Keratinocyte (primary cell): ENCODE measurements at regions not wholly inside any gene's neighbourhood (a gene's known extent, or its start where the extent isn't known, plus 50 kb on each side); places are given as distances from the start of the nearest gene placed in this dataset.

Experiments
- DNase-seq: peaks from one replicate; pipeline ENCODE4 v3.0.0-alpha.2; 2011; ENCODE audit warnings: low read depth, missing footprints, low spot score
- FAIRE-seq: peaks from 2 replicates; lab custom pipeline; 2011; peaks lifted over from hg19 to GRCh38; lab: Jason Lieb, UNC
- H2AFZ ChIP-seq: 2 replicates; pipeline ENCODE4 v1.6.0; 2012; ENCODE audit warnings: low read length, control low read depth, inconsistent platforms; ENCODE audit not compliant: control insufficient read depth
- H3K27ac ChIP-seq: 2 replicates; pipeline ENCODE4 v1.5.1; 2011; ENCODE audit warnings: low read length; ENCODE audit not compliant: control insufficient read depth, insufficient read depth
- H3K27me3 ChIP-seq: 3 replicates; pipeline ENCODE4 v1.6.0; 2011; ENCODE audit warnings: low read length; ENCODE audit not compliant: control insufficient read depth, insufficient read depth; ENCODE audit errors: extremely low read depth
- H3K36me3 ChIP-seq, 2 experiments: 2 replicates in 1 of 2; 3 replicates in 1 of 2; pipeline ENCODE4 v1.5.1; 2011; ENCODE audit warnings: low read length in 2 of 2, mild to moderate bottlenecking in 1 of 2; ENCODE audit not compliant: control insufficient read depth in 2 of 2, insufficient read depth in 2 of 2; ENCODE audit errors: extremely low read depth in 1 of 2
- H3K4me1 ChIP-seq: 3 replicates; pipeline ENCODE4 v1.5.1; 2011; ENCODE audit warnings: low read length; ENCODE audit not compliant: control insufficient read depth, insufficient read depth; ENCODE audit errors: extremely low read depth
- H3K4me2 ChIP-seq: 3 replicates; pipeline ENCODE4 v1.6.0; 2011; ENCODE audit warnings: low read depth, low read length; ENCODE audit not compliant: control insufficient read depth, insufficient read depth; ENCODE audit errors: extremely low read depth
- H3K4me3 ChIP-seq, 3 experiments: fragments of 200-600 bp in 1 of 3; sonication (generic) in 1 of 3; 2 replicates in 2 of 3; 3 replicates in 1 of 3; pipeline ENCODE4 v1.5.1; 2011 to 2016; ENCODE audit warnings: low read length in 3 of 3, mild to moderate bottlenecking in 3 of 3, control low read depth in 2 of 3, inconsistent platforms in 1 of 3, low read depth in 1 of 3, mixed read lengths in 1 of 3, mixed run types in 1 of 3, moderate library complexity in 1 of 3; ENCODE audit not compliant: control insufficient read depth in 2 of 3, insufficient read depth in 2 of 3; ENCODE audit errors: extremely low read depth in 1 of 3
- H3K79me2 ChIP-seq: 2 replicates; pipeline ENCODE4 v1.6.0; 2012; ENCODE audit warnings: low read length; ENCODE audit not compliant: control insufficient read depth, insufficient read depth
- H3K9ac ChIP-seq: 3 replicates; pipeline ENCODE4 v1.6.0; 2011; ENCODE audit warnings: low read length; ENCODE audit not compliant: control insufficient read depth, insufficient read depth; ENCODE audit errors: extremely low read depth
- H3K9me1 ChIP-seq: 3 replicates; pipeline ENCODE4 v1.6.0; 2011; ENCODE audit warnings: low read length; ENCODE audit not compliant: control insufficient read depth, insufficient read depth; ENCODE audit errors: extremely low read depth
- H3K9me3 ChIP-seq: 2 replicates; pipeline ENCODE4 v1.5.1; 2012; ENCODE audit warnings: low read depth, low read length; ENCODE audit not compliant: control insufficient read depth
- H4K20me1 ChIP-seq: 3 replicates; pipeline ENCODE4 v1.6.0; 2011; ENCODE audit warnings: low read length; ENCODE audit not compliant: control insufficient read depth, insufficient read depth; ENCODE audit errors: extremely low read depth
- EZH2 ChIP-seq: IDR thresholded peaks from one replicate; pipeline ENCODE4 v1.6.1; 2012; ENCODE audit warnings: inconsistent platforms, mild to moderate bottlenecking, low read length, moderate library complexity
- dilution Hi-C: fragments of 300-500 bp; cut with MboI; formaldehyde crosslinking; loops from one replicate; pipeline ENCODE4 v1.7.0; 2020; ENCODE audit warnings: low sequenced_read_pairs; ENCODE audit not compliant: extremely low pct_ligation_motif_present
- TF ChIP-seq, protein P1 (sequence below), 3 experiments: IDR thresholded peaks in 1 of 3; conservative IDR thresholded peaks in 1 of 3; optimal IDR thresholded peaks in 1 of 3; 2 replicates in 2 of 3; 3 replicates in 1 of 3; pipeline versions ENCODE3 to v1.5.1; 2011; ENCODE audit warnings: low read length in 3 of 3, mild to moderate bottlenecking in 3 of 3, moderate library complexity in 2 of 3, control low read depth in 1 of 3, inconsistent platforms in 1 of 3; ENCODE audit not compliant: insufficient read depth in 2 of 3; ENCODE audit errors: extremely low read depth in 1 of 3

DNA sequence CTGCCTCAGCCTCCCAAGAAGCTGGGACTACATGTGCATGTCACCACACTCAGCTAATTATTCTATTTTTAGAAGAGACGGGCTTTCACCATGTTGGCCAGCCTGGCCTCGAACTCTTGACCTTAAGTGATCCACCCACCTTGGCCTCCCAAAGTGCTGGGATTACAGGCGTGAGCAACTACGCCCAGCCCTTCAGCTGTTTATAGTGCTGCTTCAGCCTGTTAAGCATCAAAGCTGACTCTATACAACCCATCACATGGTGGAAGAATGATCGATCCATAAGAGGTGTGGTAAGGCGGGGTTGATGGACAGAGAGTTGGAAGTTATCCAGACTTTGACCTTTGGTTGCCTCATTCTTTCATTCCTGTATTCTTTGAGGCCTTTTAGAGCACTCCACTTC lies 56.2 kb upstream of the RAPGEF2 start:
- Histone ChIP-seq H3K9ac (no peak overlapping the region), H3K27ac (no peak overlapping the region), H3K9me1 (no peaks in the 10 kb centered on the region), H3K9me3 (no peaks in the 10 kb centered on the region), H3K4me2 (no peak overlapping the region), H3K4me1 (peaks cover 7% of the 10 kb centered on the region), H3K36me3 (no peaks in the 10 kb centered on the region), H3K79me2 (no peaks in the 10 kb centered on the region), H3K27me3 (no peaks in the 10 kb centered on the region), H3K4me3 (no peak overlapping the region), H2AFZ (no peak overlapping the region), H4K20me1 (no peaks in the 10 kb centered on the region)
- FAIRE-seq (no peak), DNase-seq (no peak)
- TF ChIP-seq EZH2: no peak
- TF ChIP-seq, protein P1, sequence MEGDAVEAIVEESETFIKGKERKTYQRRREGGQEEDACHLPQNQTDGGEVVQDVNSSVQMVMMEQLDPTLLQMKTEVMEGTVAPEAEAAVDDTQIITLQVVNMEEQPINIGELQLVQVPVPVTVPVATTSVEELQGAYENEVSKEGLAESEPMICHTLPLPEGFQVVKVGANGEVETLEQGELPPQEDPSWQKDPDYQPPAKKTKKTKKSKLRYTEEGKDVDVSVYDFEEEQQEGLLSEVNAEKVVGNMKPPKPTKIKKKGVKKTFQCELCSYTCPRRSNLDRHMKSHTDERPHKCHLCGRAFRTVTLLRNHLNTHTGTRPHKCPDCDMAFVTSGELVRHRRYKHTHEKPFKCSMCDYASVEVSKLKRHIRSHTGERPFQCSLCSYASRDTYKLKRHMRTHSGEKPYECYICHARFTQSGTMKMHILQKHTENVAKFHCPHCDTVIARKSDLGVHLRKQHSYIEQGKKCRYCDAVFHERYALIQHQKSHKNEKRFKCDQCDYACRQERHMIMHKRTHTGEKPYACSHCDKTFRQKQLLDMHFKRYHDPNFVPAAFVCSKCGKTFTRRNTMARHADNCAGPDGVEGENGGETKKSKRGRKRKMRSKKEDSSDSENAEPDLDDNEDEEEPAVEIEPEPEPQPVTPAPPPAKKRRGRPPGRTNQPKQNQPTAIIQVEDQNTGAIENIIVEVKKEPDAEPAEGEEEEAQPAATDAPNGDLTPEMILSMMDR (optimal IDR thresholded peaks at IDR 0.05 in 1 of 3, IDR thresholded peaks at IDR 0.05 in 1 of 3, conservative IDR thresholded peaks at IDR 0.05 in 1 of 3; ENCODE audit: extremely low read depth in 1 of 3, insufficient read depth in 2 of 3, low read length in 3 of 3): no peak
- dilution Hi-C loops: no loop called here

DNA sequence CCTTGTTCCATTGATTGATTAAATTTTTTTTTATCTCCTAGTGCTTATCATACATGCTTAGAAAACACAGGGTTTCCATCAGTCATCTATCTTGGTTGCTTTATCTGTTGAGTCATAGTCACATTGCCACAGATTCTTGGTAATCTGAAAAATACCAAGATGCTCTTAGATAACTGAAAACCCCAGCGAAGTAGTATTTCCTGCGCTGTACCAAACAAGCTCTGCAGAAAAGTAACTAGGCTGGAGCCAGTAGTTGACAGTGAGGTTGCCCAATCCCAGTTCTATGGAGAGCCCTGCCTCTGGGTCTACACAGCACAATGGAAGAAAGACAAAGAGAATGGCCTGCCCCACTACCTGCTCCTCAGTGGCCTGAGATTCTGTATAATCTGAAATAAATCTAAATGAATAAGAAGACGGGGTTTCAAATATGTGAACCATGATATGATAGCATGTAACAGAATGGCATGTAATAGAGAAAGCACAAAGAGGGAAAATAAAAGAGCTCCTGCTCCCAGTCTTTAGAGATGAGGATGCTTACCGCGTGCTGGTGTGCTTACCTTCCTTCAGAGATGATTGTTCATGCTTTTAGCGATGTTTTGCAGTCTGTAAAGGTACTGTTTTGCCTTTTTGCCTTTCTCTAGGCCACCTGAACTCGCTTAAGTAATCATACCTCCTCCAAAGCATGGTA lies 55.3 kb upstream of the RAPGEF2 start:
- H3K36me3 ChIP-seq: no peaks in the 10 kb centered on the region
- peak overlapping the region in 1 of 3 experiments; percentile 49 for H3K4me3 ChIP-seq
- H3K79me2 ChIP-seq: no peaks in the 10 kb centered on the region
- no peaks in the 10 kb centered on the region for H3K27me3 ChIP-seq
- H3K9me3 ChIP-seq: no peaks in the 10 kb centered on the region
- no peak overlapping the region for H3K9ac ChIP-seq
- DNase-seq (no peak), FAIRE-seq (no peak)
- peak overlapping the region; percentile 74 for H3K4me2 ChIP-seq
- peak overlapping the region; percentile 67 for H2AFZ ChIP-seq
- H4K20me1 ChIP-seq: no peaks in the 10 kb centered on the region
- TF ChIP-seq, protein P1 (optimal IDR thresholded peaks at IDR 0.05 in 1 of 3, IDR thresholded peaks at IDR 0.05 in 1 of 3, conservative IDR thresholded peaks at IDR 0.05 in 1 of 3; ENCODE audit: extremely low read depth in 1 of 3, insufficient read depth in 2 of 3, low read length in 3 of 3): no peak
- TF ChIP-seq EZH2: no peak
- H3K4me1 ChIP-seq: peaks cover 7% of the 10 kb centered on the region
- H3K27ac ChIP-seq: no peak overlapping the region
- dilution Hi-C loops: no loop called here
- no peaks in the 10 kb centered on the region for H3K9me1 ChIP-seq
